ENCODE measurements at regions not wholly inside any gene's neighbourhood (a gene's known extent, or its start where the extent isn't known, plus 50 kb on each side); places are given as distances from the start of the nearest gene placed in this dataset.

DNA sequence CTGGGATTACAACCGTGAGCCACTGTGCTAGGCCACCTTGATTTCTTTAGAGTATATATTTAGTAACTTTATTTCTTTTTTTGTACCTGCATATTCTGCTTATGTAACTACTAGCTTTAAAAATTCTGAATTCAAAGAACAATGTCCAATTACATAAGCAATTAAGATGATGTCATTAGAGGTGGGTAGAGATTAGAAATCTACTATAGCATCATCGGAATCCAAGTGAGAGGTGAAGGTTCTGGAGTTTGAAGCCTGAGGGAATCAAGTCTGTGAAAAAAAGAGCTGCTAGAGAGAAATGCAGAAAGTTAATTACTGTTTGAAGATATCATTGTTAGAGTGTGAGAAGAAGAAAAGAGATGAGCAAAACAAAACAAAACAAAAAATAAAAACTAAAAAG lies 79.0 kb upstream of the ENPEP start:
- intact Hi-C loops (cut with DNase I): no loop called here
- no peak overlapping the region for H3K27ac ChIP-seq (ENCODE audit: low read depth in 2 of 2, low read length in 2 of 2)
- no peak for DNase-seq
- no peaks in the 10 kb centered on the region for H3K27me3 ChIP-seq (ENCODE audit: control insufficient read depth, insufficient read depth, low read length)
- FAIRE-seq: no peak
- H3K36me3 ChIP-seq (ENCODE audit: control insufficient read depth in 2 of 3, insufficient read depth in 3 of 3, low read length in 3 of 3): no peaks in the 10 kb centered on the region
- H3K9me3 ChIP-seq (ENCODE audit: control insufficient read depth in 2 of 3, insufficient read depth in 1 of 3, low read length in 3 of 3): no peaks in the 10 kb centered on the region
- TF ChIP-seq CTCF (IDR thresholded peaks at IDR 0.05; ENCODE audit: borderline replicate concordance, extremely low read depth, insufficient read depth): no peak
- no peak overlapping the region for H3K4me3 ChIP-seq (ENCODE audit: low read length in 3 of 3)
- no peak overlapping the region for H3K9ac ChIP-seq (ENCODE audit: low read length in 3 of 3)
- peaks cover 0 to 7% (median 0%) of the 10 kb centered on the region in 3 donors for H3K4me1 ChIP-seq (ENCODE audit: control insufficient read depth in 2 of 3, insufficient read depth in 2 of 3, low read depth in 1 of 3, low read length in 3 of 3)

- TF ChIP-seq CTCF (IDR thresholded peaks at IDR 0.05; ENCODE audit: borderline replicate concordance, extremely low read depth, insufficient read depth): no peak
- Histone ChIP-seq H3K36me3 (ENCODE audit: control insufficient read depth in 2 of 3, insufficient read depth in 3 of 3, low read length in 3 of 3) (no peaks in the 10 kb centered on the region), H3K27me3 (ENCODE audit: control insufficient read depth, insufficient read depth, low read length) (no peaks in the 10 kb centered on the region), H3K9ac (ENCODE audit: low read length in 3 of 3) (no peak overlapping the region), H3K9me3 (ENCODE audit: control insufficient read depth in 2 of 3, insufficient read depth in 1 of 3, low read length in 3 of 3) (no peaks in the 10 kb centered on the region), H3K4me3 (ENCODE audit: low read length in 3 of 3) (no peak overlapping the region), H3K4me1 (ENCODE audit: control insufficient read depth in 2 of 3, insufficient read depth in 2 of 3, low read depth in 1 of 3, low read length in 3 of 3) (peaks cover 0 to 7% (median 0%) of the 10 kb centered on the region in 3 donors), H3K27ac (ENCODE audit: low read depth in 2 of 2, low read length in 2 of 2) (no peak overlapping the region)
- DNase-seq (no peak), FAIRE-seq (no peak)
- intact Hi-C loops (cut with DNase I): no loop called here
These were observed 80.5 kb upstream of the ENPEP start for GRCh38 chr4:110395421-110395820.

GRCh38 chr4:110394871-110395270 lies 81.1 kb upstream of the ENPEP start:
- Histone ChIP-seq H3K9ac (ENCODE audit: low read length in 3 of 3) (no peak overlapping the region), H3K27ac (ENCODE audit: low read depth in 2 of 2, low read length in 2 of 2) (no peak overlapping the region), H3K27me3 (ENCODE audit: control insufficient read depth, insufficient read depth, low read length) (no peaks in the 10 kb centered on the region), H3K9me3 (ENCODE audit: control insufficient read depth in 2 of 3, insufficient read depth in 1 of 3, low read length in 3 of 3) (no peaks in the 10 kb centered on the region), H3K4me1 (ENCODE audit: control insufficient read depth in 2 of 3, insufficient read depth in 2 of 3, low read depth in 1 of 3, low read length in 3 of 3) (peaks cover 0 to 7% (median 0%) of the 10 kb centered on the region in 3 donors), H3K36me3 (ENCODE audit: control insufficient read depth in 2 of 3, insufficient read depth in 3 of 3, low read length in 3 of 3) (no peaks in the 10 kb centered on the region), H3K4me3 (ENCODE audit: low read length in 3 of 3) (no peak overlapping the region)
- FAIRE-seq (peak; percentile 54), DNase-seq (no peak)
- no peak for TF ChIP-seq CTCF (IDR thresholded peaks at IDR 0.05; ENCODE audit: borderline replicate concordance, extremely low read depth, insufficient read depth)
- intact Hi-C loops (cut with DNase I): no loop called here

- Histone ChIP-seq H3K36me3 (ENCODE audit: control insufficient read depth in 2 of 3, insufficient read depth in 3 of 3, low read length in 3 of 3) (no peaks in the 10 kb centered on the region), H3K4me1 (ENCODE audit: control insufficient read depth in 2 of 3, insufficient read depth in 2 of 3, low read depth in 1 of 3, low read length in 3 of 3) (no peaks in the 10 kb centered on the region), H3K9me3 (ENCODE audit: control insufficient read depth in 2 of 3, insufficient read depth in 1 of 3, low read length in 3 of 3) (peaks cover 2 to 20% (median 4%) of the 10 kb centered on the region in 3 donors), H3K9ac (ENCODE audit: low read length in 3 of 3) (no peak overlapping the region), H3K27me3 (ENCODE audit: control insufficient read depth, insufficient read depth, low read length) (no peaks in the 10 kb centered on the region), H3K27ac (ENCODE audit: low read depth in 2 of 2, low read length in 2 of 2) (no peak overlapping the region), H3K4me3 (ENCODE audit: low read length in 3 of 3) (no peak overlapping the region)
- no peak for TF ChIP-seq CTCF (IDR thresholded peaks at IDR 0.05; ENCODE audit: borderline replicate concordance, extremely low read depth, insufficient read depth)
- intact Hi-C loops (cut with DNase I): no loop called here
- DNase-seq (no peak), FAIRE-seq (no peak)
These were observed 94.2 kb upstream of the ENPEP start for GRCh38 chr4:110381784-110382183.

Measured in kidney (tissue), 13 donors.